ENCODE measurements at regions not wholly inside any gene's neighbourhood (a gene's known extent, or its start where the extent isn't known, plus 50 kb on each side); places are given as distances from the start of the nearest gene placed in this dataset.

DNA sequence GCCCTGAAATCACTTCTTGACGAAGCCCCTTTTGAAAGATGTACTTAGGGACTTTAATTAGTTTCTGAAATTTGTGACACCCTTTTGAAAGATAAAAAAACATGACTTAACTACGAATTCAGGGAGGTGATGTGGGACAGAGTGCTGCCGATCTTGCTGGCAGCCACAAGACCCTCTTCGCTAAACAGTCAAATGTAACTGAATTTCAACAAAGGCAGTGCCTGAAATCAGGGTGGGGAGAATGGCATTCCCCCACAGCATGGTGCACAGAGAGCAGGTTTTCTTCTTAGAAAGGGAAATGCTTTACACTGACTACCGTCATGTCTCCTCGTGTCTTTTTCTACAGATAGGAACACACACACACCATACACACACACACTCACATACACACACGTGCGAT lies 640.2 kb upstream of the POU3F3 start:
- peaks cover 0 to 3% (median 0%) of the 10 kb centered on the region in 7 donors for H3K27me3 ChIP-seq
- no peak for ATAC-seq
- TF ChIP-seq, protein P1, sequence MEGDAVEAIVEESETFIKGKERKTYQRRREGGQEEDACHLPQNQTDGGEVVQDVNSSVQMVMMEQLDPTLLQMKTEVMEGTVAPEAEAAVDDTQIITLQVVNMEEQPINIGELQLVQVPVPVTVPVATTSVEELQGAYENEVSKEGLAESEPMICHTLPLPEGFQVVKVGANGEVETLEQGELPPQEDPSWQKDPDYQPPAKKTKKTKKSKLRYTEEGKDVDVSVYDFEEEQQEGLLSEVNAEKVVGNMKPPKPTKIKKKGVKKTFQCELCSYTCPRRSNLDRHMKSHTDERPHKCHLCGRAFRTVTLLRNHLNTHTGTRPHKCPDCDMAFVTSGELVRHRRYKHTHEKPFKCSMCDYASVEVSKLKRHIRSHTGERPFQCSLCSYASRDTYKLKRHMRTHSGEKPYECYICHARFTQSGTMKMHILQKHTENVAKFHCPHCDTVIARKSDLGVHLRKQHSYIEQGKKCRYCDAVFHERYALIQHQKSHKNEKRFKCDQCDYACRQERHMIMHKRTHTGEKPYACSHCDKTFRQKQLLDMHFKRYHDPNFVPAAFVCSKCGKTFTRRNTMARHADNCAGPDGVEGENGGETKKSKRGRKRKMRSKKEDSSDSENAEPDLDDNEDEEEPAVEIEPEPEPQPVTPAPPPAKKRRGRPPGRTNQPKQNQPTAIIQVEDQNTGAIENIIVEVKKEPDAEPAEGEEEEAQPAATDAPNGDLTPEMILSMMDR (IDR thresholded peaks at IDR 0.05): no peak
- no peak overlapping the region for H3K4me3 ChIP-seq
- no peak for DNase-seq
- H3K27ac ChIP-seq: no peak overlapping the region
- intact Hi-C loops (cut with DNase I): no loop called here
- H3K36me3 ChIP-seq: no peaks in the 10 kb centered on the region
- no peaks in the 10 kb centered on the region for H3K4me1 ChIP-seq
- H3K9me3 ChIP-seq: no peaks in the 10 kb centered on the region
- 69 to 70% methylated on average over 8 of the region's 8 CpGs for WGBS, 2 donors

DNA sequence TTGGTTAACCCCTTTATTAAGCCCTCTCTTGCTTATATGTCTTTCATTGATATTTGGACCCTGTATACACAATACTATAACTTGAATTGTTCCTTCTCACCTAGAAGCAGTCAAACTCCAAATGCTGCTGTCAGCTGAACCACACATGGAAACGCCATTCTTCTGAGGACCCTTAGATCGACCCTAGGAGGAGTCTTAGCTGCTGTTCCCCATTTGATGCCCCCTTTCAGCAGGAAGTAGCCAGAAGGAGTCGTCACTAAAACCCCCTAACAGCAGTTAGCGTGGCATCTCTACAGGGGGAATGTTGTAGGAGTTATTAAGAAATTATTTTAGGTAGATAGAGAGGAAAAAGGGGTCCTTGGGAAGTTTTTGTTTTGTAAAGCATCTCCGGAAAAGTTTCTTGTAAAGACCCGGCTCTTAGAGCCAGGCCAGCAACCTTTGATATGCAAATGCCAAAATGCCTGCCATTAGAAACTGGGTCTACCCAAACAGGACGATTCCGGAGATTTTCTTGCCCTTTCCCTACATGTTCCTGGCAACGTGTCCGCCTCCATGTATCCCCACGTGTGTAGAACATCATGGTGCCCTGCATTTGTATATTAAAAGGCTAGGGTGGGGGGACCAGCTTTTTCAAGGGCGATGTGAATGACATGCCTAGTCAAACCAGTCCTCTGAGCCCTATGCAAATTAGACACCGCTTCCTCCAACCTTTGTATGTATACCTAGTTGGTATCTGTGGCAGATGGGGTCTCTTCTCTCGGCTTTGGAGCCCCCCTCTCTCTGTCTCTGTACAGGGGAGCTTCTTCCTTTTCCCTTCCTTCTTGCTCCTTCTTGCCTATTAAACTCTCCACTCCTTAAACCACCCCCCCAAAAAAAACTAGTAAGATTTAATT lies 638.4 kb upstream of the POU3F3 start:
- no peak for DNase-seq
- Histone ChIP-seq H3K9me3 (no peaks in the 10 kb centered on the region), H3K4me3 (no peak overlapping the region), H3K27ac (no peak overlapping the region), H3K36me3 (no peaks in the 10 kb centered on the region), H3K4me1 (no peaks in the 10 kb centered on the region), H3K27me3 (peaks cover 0 to 3% (median 0%) of the 10 kb centered on the region in 7 donors)
- intact Hi-C loops (cut with DNase I): no loop called here
- WGBS, 2 donors: 36 to 38% methylated on average over 14 of the region's 14 CpGs
- no peak for ATAC-seq
- TF ChIP-seq, protein P1 (IDR thresholded peaks at IDR 0.05): no peak

DNA sequence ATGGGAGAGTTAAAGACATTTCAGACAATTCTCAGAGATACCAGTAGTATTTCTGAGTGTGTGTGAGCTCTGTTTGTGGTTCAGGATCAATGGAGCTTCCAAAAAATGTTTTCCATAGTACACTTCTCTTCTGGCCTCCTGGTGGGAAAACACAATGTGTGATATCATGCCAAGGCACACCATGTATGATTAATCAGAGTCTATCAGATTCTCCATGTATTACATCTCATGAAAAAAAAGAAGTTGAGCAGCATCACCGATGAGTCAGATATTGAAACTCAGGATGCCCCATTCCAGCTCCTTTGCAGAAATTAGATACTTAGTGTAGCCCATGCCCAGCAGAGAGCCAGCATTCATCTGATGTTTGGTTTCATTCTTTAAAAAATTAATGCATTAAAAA lies 620.3 kb upstream of the POU3F3 start:
- H3K4me3 ChIP-seq: no peak overlapping the region
- 93 to 100% methylated on average over 1 of the region's 1 CpG for WGBS, 2 donors
- H3K9me3 ChIP-seq: no peaks in the 10 kb centered on the region
- DNase-seq: no peak
- intact Hi-C loops (cut with DNase I): no loop called here
- H3K27ac ChIP-seq: no peak overlapping the region
- no peaks in the 10 kb centered on the region for H3K4me1 ChIP-seq
- TF ChIP-seq, protein P1 (IDR thresholded peaks at IDR 0.05): no peak
- ATAC-seq: no peak
- H3K27me3 ChIP-seq: peaks cover 0 to 3% (median 0%) of the 10 kb centered on the region in 7 donors
- no peaks in the 10 kb centered on the region for H3K36me3 ChIP-seq

DNA sequence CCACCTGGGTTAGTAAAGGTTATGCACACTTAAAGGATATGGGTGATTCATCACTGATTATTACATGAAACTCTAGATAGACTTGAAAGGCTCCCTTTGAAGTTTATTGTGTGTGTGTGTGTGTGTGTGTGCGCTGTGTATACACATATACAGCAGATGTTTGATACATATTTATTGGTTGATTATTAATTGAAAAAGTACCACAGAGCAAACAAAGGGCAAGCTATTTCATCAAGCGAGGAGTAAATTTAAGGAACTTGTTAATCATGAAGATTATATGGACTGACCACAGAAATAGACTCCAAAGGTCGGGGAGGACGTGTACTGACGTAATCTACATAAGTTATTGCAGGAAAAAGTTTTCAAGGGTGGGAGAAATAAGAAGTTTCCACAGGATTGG lies 617.4 kb upstream of the POU3F3 start:
- ATAC-seq: no peak

More for the DNA sequence above, 617.4 kb upstream of the POU3F3 start:
- Histone ChIP-seq H3K36me3 (no peaks in the 10 kb centered on the region), H3K9me3 (peaks cover 0 to 22% (median 11%) of the 10 kb centered on the region in 11 donors), H3K27me3 (peaks cover 0 to 3% (median 0%) of the 10 kb centered on the region in 7 donors), H3K4me3 (no peak overlapping the region), H3K27ac (no peak overlapping the region), H3K4me1 (no peaks in the 10 kb centered on the region)
- intact Hi-C loops (cut with DNase I): no loop called here
- TF ChIP-seq, protein P1 (IDR thresholded peaks at IDR 0.05): no peak
- no peak for DNase-seq
- 73 to 80% methylated on average over 5 of the region's 5 CpGs for WGBS, 2 donors

Measured in heart right ventricle (tissue), 16 donors.